ENCODE measurements at regions not wholly inside any gene's neighbourhood (a gene's known extent, or its start where the extent isn't known, plus 50 kb on each side); places are given as distances from the start of the nearest gene placed in this dataset.

- no peak for TF ChIP-seq FOXO4 (CRISPR knock-in tag; conservative IDR thresholded peaks at IDR 0.05)
- no peak for TF ChIP-seq SALL2 (CRISPR knock-in tag; IDR thresholded peaks at IDR 0.05)
- TF ChIP-seq NR2F1 (CRISPR knock-in tag; IDR thresholded peaks at IDR 0.05) = peak in 1 of 2 experiments; percentile 26; a peak in 1 of 4 replicates
These were observed 82.0 kb downstream of the TMEM168 start (continued) for GRCh38 chr7:112708236-112708635.

Measured in HepG2 (cell line).